Liver (tissue), 8 donors: ENCODE measurements at regions not wholly inside any gene's neighbourhood (a gene's known extent, or its start where the extent isn't known, plus 50 kb on each side); places are given as distances from the start of the nearest gene placed in this dataset.
"Not testable (repeated sequence)": the region's sequence is repeated elsewhere in the genome, so short reads cannot be mapped to it uniquely, and the experiment has no call there.

Experiments used
- DNase-seq: peaks from one replicate; pipeline ENCODE4 v3.0.0-alpha.2; 2017; ENCODE audit warnings: low spot score
- H3K27ac ChIP-seq, 2 donors: one replicate each; pipeline ENCODE4 v1.7.0; 2013; ENCODE audit warnings: inconsistent platforms in 2 of 2, low read length in 2 of 2, control low read depth in 1 of 2, low read depth in 1 of 2, mild to moderate bottlenecking in 1 of 2
- H3K27me3 ChIP-seq, 4 donors: one replicate each; pipeline versions ENCODE4 v1.6.1 to v1.7.0; 2013; ENCODE audit warnings: low read length in 3 of 4, inconsistent platforms in 1 of 4, mild to moderate bottlenecking in 1 of 4, moderate library complexity in 1 of 4; ENCODE audit not compliant: control insufficient read depth in 4 of 4, insufficient read depth in 4 of 4
- H3K36me3 ChIP-seq, 4 donors: one replicate each; pipeline versions ENCODE4 v1.6.1 to v1.7.0; 2013; ENCODE audit warnings: low read length in 3 of 4, mild to moderate bottlenecking in 3 of 4, low read depth in 1 of 4, moderate library complexity in 1 of 4; ENCODE audit not compliant: control insufficient read depth in 4 of 4, insufficient read depth in 3 of 4
- H3K4me1 ChIP-seq, 4 donors: one replicate each; pipeline versions ENCODE4 v1.6.1 to v1.7.0; 2013; ENCODE audit warnings: low read length in 3 of 4, mild to moderate bottlenecking in 3 of 4, moderate library complexity in 1 of 4; ENCODE audit not compliant: control insufficient read depth in 4 of 4, insufficient read depth in 4 of 4
- H3K4me3 ChIP-seq, 3 donors: one replicate each; pipeline versions ENCODE4 v1.6.1 to v1.7.0; 2013; ENCODE audit warnings: low read length in 3 of 3, control low read depth in 1 of 3, low read depth in 1 of 3, mild to moderate bottlenecking in 1 of 3
- H3K9ac ChIP-seq, 2 donors: one replicate each; pipeline ENCODE4 v1.7.0; 2013; ENCODE audit warnings: low read length in 2 of 2, mild to moderate bottlenecking in 2 of 2, moderate library complexity in 2 of 2, control low read depth in 1 of 2, low read depth in 1 of 2
- H3K9me3 ChIP-seq, 4 donors: one replicate each; pipeline versions ENCODE4 v1.6.1 to v1.7.0; 2013; ENCODE audit warnings: low read length in 3 of 4; ENCODE audit not compliant: control insufficient read depth in 4 of 4
- EGR1 ChIP-seq, 2 donors: IDR thresholded peaks; 2 replicates each; pipeline ENCODE4 v1.6.1; 2016 to 2018; ENCODE audit warnings: antibody characterized with exemption in 2 of 2, low read depth in 2 of 2
- FOXA1 ChIP-seq: IDR thresholded peaks from 2 replicates; pipeline ENCODE4 v1.6.1; 2016; ENCODE audit warnings: antibody characterized with exemption
- FOXA2 ChIP-seq: IDR thresholded peaks from 2 replicates; pipeline ENCODE4 v1.6.1; 2016; ENCODE audit warnings: antibody characterized with exemption
- GABPA ChIP-seq, 2 donors: IDR thresholded peaks in 1 of 2; conservative IDR thresholded peaks in 1 of 2; 2 replicates each; pipeline ENCODE4 v1.6.1; 2016; ENCODE audit warnings: antibody characterized with exemption in 2 of 2, mild to moderate bottlenecking in 1 of 2, moderate library complexity in 1 of 2
- HNF4A ChIP-seq, 2 donors: conservative IDR thresholded peaks; 2 replicates each; pipeline ENCODE4 v1.6.1; 2016; ENCODE audit warnings: antibody characterized with exemption in 2 of 2, mild to moderate bottlenecking in 2 of 2
- JUND ChIP-seq, 2 donors: IDR thresholded peaks; 2 replicates each; pipeline ENCODE4 v1.6.1; 2016; ENCODE audit warnings: antibody characterized with exemption in 2 of 2
- NR2F2 ChIP-seq: IDR thresholded peaks from 2 replicates; pipeline ENCODE4 v1.6.1; 2016; ENCODE audit warnings: antibody characterized with exemption
- RAD21 ChIP-seq, 2 donors: IDR thresholded peaks; 2 replicates each; pipeline ENCODE4 v1.6.1; 2016; ENCODE audit warnings: antibody characterized with exemption in 2 of 2, mild to moderate bottlenecking in 2 of 2
- RXRA ChIP-seq, 2 donors: IDR thresholded peaks; 2 replicates each; pipeline ENCODE4 v1.6.1; 2017 to 2018; ENCODE audit warnings: antibody characterized with exemption in 2 of 2, mild to moderate bottlenecking in 1 of 2
- SP1 ChIP-seq: IDR thresholded peaks from 2 replicates; pipeline ENCODE4 v1.6.1; 2018; ENCODE audit warnings: antibody characterized with exemption, mild to moderate bottlenecking
- TAF1 ChIP-seq: conservative IDR thresholded peaks from 2 replicates; pipeline ENCODE4 v1.6.1; 2016; ENCODE audit warnings: antibody characterized with exemption, mild to moderate bottlenecking
- YY1 ChIP-seq: IDR thresholded peaks from 2 replicates; pipeline ENCODE4 v1.6.1; 2016; ENCODE audit warnings: antibody characterized with exemption, mild to moderate bottlenecking
- WGBS: extraction: QIAGEN DNeasy Blood & Tissue Kit; methylation state at CpG from one replicate; pipeline ENCODE4 v1.1.7; 2013; 5-methylcytosine and 5-hydroxymethylcytosine counted together
- TF ChIP-seq, protein P1 (sequence below): IDR thresholded peaks from 2 replicates; pipeline ENCODE4 v1.6.1; 2016; ENCODE audit warnings: antibody characterized with exemption
- TF ChIP-seq, protein P2 (sequence below): fragments of 150-350 bp; IDR thresholded peaks from 2 replicates; pipeline ENCODE4 v1.5.1; 2017; ENCODE audit warnings: improper control_type of control experiment, low read depth, low read length; ENCODE audit not compliant: missing input control
- TF ChIP-seq, protein P3 (sequence below): IDR thresholded peaks from 2 replicates; pipeline ENCODE4 v1.6.1; 2016; ENCODE audit warnings: antibody characterized with exemption, mild to moderate bottlenecking
- donor health status: healthy.
- donor health status: healthy.
- donor health status: healthy.
- donor health status: healthy.
- donor health status: healthy.

DNA sequence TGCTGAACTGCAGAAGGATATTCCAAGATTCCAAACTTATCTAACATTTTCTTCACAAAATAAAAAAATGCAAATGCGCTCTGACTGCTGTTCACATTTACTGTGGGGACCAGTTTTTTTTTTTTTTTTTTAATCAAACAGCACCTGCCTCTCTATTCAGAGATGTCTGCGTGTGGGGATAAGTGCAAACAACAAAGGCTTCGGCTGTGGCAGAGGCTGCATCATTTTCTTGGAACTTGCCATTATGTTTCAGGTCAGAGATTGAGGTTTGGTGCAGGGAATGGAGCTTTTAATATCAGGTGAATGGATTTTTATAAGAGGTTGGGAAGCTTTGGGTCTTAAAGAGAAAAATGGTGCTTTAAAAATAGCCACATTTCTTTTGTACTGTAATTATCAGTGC is 78.2 kb upstream of the TET2 start:
- H3K36me3 ChIP-seq = no peaks in the 10 kb centered on the region
- H3K9ac ChIP-seq = no peak overlapping the region
- H3K27me3 ChIP-seq = no peaks in the 10 kb centered on the region
- TF ChIP-seq JUND (IDR thresholded peaks at IDR 0.05) (no peak), FOXA2 (no peak), HNF4A (conservative IDR thresholded peaks at IDR 0.05) (no peak), FOXA1 (no peak), GABPA (IDR thresholded peaks at IDR 0.05 in 1 of 2, conservative IDR thresholded peaks at IDR 0.05 in 1 of 2) (no peak), SP1 (no peak), EGR1 (IDR thresholded peaks at IDR 0.05; ENCODE audit: low read depth in 2 of 2) (no peak), RXRA (IDR thresholded peaks at IDR 0.05) (no peak), NR2F2 (no peak), YY1 (no peak), RAD21 (IDR thresholded peaks at IDR 0.05) (no peak)
- TF ChIP-seq, protein P1, sequence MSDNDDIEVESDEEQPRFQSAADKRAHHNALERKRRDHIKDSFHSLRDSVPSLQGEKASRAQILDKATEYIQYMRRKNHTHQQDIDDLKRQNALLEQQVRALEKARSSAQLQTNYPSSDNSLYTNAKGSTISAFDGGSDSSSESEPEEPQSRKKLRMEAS = no peak
- TF ChIP-seq, protein P2, sequence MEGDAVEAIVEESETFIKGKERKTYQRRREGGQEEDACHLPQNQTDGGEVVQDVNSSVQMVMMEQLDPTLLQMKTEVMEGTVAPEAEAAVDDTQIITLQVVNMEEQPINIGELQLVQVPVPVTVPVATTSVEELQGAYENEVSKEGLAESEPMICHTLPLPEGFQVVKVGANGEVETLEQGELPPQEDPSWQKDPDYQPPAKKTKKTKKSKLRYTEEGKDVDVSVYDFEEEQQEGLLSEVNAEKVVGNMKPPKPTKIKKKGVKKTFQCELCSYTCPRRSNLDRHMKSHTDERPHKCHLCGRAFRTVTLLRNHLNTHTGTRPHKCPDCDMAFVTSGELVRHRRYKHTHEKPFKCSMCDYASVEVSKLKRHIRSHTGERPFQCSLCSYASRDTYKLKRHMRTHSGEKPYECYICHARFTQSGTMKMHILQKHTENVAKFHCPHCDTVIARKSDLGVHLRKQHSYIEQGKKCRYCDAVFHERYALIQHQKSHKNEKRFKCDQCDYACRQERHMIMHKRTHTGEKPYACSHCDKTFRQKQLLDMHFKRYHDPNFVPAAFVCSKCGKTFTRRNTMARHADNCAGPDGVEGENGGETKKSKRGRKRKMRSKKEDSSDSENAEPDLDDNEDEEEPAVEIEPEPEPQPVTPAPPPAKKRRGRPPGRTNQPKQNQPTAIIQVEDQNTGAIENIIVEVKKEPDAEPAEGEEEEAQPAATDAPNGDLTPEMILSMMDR = no peak
- H3K4me3 ChIP-seq = no peak overlapping the region
- no peaks in the 10 kb centered on the region for H3K4me1 ChIP-seq
- H3K27ac ChIP-seq = no peak overlapping the region
- DNase-seq = no peak
- no peaks in the 10 kb centered on the region for H3K9me3 ChIP-seq
- WGBS = 71% methylated on average over 3 of the region's 3 CpGs

DNA sequence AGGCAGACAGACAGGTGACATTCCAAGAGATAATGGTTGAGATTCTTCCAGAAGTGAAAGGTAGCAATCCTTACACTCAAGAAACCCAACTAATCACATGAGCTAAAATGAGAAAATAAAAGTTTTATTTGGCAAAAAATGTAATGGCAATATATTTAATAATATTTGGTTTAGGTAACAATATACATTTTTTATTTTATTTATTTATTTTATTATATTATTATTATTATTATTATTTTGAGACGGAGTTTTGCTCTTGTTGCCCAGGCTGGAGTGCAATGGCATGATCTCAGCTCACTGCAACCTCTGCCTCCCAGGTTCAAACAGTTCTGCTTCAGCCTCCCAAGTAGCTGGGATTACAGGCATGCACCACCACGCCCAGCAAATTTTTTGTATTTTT is 74.6 kb upstream of the TET2 start:
- H3K9ac ChIP-seq, H3K27me3 ChIP-seq, DNase-seq, H3K9me3 ChIP-seq, H3K4me3 ChIP-seq, H3K36me3 ChIP-seq, H3K27ac ChIP-seq, H3K4me1 ChIP-seq: not testable (repeated sequence)
- WGBS = 90% methylated on average over 2 of the region's 2 CpGs

DNA sequence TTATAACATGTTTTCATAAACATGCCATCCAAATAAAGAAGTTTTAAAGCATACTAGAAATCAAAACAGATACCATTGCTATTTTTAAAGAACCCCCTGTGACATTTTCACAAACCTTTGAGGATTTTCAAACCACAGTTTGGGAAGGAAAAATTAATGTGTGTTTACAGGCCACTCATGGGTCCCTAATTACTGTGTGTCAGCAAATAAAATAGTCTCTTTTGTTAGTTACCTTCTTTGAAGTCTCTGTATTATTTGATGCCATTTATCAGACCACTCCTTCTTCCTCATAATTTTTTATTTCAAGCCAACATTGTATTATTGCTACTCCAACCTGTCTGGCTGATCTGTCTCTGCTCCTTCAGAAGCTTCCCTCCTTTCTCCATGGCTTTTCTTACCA is 72.6 kb upstream of the TET2 start:
- no peak for DNase-seq
- Histone ChIP-seq H3K9ac (no peak overlapping the region), H3K9me3 (no peaks in the 10 kb centered on the region), H3K4me1 (no peaks in the 10 kb centered on the region), H3K4me3 (no peak overlapping the region), H3K27me3 (no peaks in the 10 kb centered on the region), H3K27ac (no peak overlapping the region), H3K36me3 (no peaks in the 10 kb centered on the region)
- TF ChIP-seq, protein P3, sequence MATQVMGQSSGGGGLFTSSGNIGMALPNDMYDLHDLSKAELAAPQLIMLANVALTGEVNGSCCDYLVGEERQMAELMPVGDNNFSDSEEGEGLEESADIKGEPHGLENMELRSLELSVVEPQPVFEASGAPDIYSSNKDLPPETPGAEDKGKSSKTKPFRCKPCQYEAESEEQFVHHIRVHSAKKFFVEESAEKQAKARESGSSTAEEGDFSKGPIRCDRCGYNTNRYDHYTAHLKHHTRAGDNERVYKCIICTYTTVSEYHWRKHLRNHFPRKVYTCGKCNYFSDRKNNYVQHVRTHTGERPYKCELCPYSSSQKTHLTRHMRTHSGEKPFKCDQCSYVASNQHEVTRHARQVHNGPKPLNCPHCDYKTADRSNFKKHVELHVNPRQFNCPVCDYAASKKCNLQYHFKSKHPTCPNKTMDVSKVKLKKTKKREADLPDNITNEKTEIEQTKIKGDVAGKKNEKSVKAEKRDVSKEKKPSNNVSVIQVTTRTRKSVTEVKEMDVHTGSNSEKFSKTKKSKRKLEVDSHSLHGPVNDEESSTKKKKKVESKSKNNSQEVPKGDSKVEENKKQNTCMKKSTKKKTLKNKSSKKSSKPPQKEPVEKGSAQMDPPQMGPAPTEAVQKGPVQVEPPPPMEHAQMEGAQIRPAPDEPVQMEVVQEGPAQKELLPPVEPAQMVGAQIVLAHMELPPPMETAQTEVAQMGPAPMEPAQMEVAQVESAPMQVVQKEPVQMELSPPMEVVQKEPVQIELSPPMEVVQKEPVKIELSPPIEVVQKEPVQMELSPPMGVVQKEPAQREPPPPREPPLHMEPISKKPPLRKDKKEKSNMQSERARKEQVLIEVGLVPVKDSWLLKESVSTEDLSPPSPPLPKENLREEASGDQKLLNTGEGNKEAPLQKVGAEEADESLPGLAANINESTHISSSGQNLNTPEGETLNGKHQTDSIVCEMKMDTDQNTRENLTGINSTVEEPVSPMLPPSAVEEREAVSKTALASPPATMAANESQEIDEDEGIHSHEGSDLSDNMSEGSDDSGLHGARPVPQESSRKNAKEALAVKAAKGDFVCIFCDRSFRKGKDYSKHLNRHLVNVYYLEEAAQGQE = no peak
- TF ChIP-seq GABPA (IDR thresholded peaks at IDR 0.05 in 1 of 2, conservative IDR thresholded peaks at IDR 0.05 in 1 of 2) = no peak
- TF ChIP-seq, protein P1 = no peak
- no peak for TF ChIP-seq TAF1
